ENCODE measurements at regions not wholly inside any gene's neighbourhood (a gene's known extent, or its start where the extent isn't known, plus 50 kb on each side); places are given as distances from the start of the nearest gene placed in this dataset.

GRCh38 chr7:106460792-106461254 lies 176.0 kb upstream of the NAMPT start:
- Histone ChIP-seq H3K4me3 (ENCODE audit: low read length in 3 of 3) (no peak overlapping the region), H3K9me3 (ENCODE audit: control insufficient read depth in 2 of 3, insufficient read depth in 1 of 3, low read length in 3 of 3) (no peaks in the 10 kb centered on the region), H3K36me3 (ENCODE audit: control insufficient read depth in 2 of 3, insufficient read depth in 3 of 3, low read length in 3 of 3) (no peaks in the 10 kb centered on the region), H3K27me3 (ENCODE audit: control insufficient read depth, insufficient read depth, low read length) (no peaks in the 10 kb centered on the region), H3K27ac (ENCODE audit: low read depth in 2 of 2, low read length in 2 of 2) (no peak overlapping the region), H3K4me1 (ENCODE audit: control insufficient read depth in 2 of 3, insufficient read depth in 2 of 3, low read depth in 1 of 3, low read length in 3 of 3) (peaks cover 0 to 7% (median 4%) of the 10 kb centered on the region in 3 donors), H3K9ac (ENCODE audit: low read length in 3 of 3) (no peak overlapping the region)
- FAIRE-seq: no peak
- intact Hi-C loops (cut with DNase I): loop anchor here (5.0 kb wide), 1 partner anchor 284 kb away; no protein-coding TSS in a partner anchor
- DNase-seq: no peak
- no peak for TF ChIP-seq CTCF (IDR thresholded peaks at IDR 0.05; ENCODE audit: borderline replicate concordance, extremely low read depth, insufficient read depth)

GRCh38 chr7:106459397-106460072 lies 174.8 kb upstream of the NAMPT start:
- no peak for TF ChIP-seq CTCF (IDR thresholded peaks at IDR 0.05; ENCODE audit: borderline replicate concordance, extremely low read depth, insufficient read depth)
- Histone ChIP-seq H3K27ac (ENCODE audit: low read depth in 2 of 2, low read length in 2 of 2) (no peak overlapping the region), H3K27me3 (ENCODE audit: control insufficient read depth, insufficient read depth, low read length) (no peaks in the 10 kb centered on the region), H3K4me1 (ENCODE audit: control insufficient read depth in 2 of 3, insufficient read depth in 2 of 3, low read depth in 1 of 3, low read length in 3 of 3) (peaks cover 0 to 4% (median 2%) of the 10 kb centered on the region in 3 donors), H3K36me3 (ENCODE audit: control insufficient read depth in 2 of 3, insufficient read depth in 3 of 3, low read length in 3 of 3) (no peaks in the 10 kb centered on the region), H3K9ac (ENCODE audit: low read length in 3 of 3) (no peak overlapping the region), H3K4me3 (ENCODE audit: low read length in 3 of 3) (no peak overlapping the region), H3K9me3 (ENCODE audit: control insufficient read depth in 2 of 3, insufficient read depth in 1 of 3, low read length in 3 of 3) (no peaks in the 10 kb centered on the region)
- intact Hi-C loops (cut with DNase I): loop anchor here (5.0 kb wide), 1 partner anchor 282 kb away; no protein-coding TSS in a partner anchor
- DNase-seq (no peak), FAIRE-seq (no peak)

GRCh38 chr7:106457678-106458077 lies 172.9 kb upstream of the NAMPT start:
- no peaks in the 10 kb centered on the region for H3K27me3 ChIP-seq (ENCODE audit: control insufficient read depth, insufficient read depth, low read length)
- H3K4me1 ChIP-seq (ENCODE audit: control insufficient read depth in 2 of 3, insufficient read depth in 2 of 3, low read depth in 1 of 3, low read length in 3 of 3): no peaks in the 10 kb centered on the region
- intact Hi-C loops (cut with DNase I): no loop called here
- H3K9ac ChIP-seq (ENCODE audit: low read length in 3 of 3): no peak overlapping the region
- no peak for TF ChIP-seq CTCF (IDR thresholded peaks at IDR 0.05; ENCODE audit: borderline replicate concordance, extremely low read depth, insufficient read depth)
- FAIRE-seq (no peak), DNase-seq (no peak)
- no peaks in the 10 kb centered on the region for H3K36me3 ChIP-seq (ENCODE audit: control insufficient read depth in 2 of 3, insufficient read depth in 3 of 3, low read length in 3 of 3)
- no peak overlapping the region for H3K27ac ChIP-seq (ENCODE audit: low read depth in 2 of 2, low read length in 2 of 2)
- H3K4me3 ChIP-seq (ENCODE audit: low read length in 3 of 3): no peak overlapping the region
- H3K9me3 ChIP-seq (ENCODE audit: control insufficient read depth in 2 of 3, insufficient read depth in 1 of 3, low read length in 3 of 3): no peaks in the 10 kb centered on the region
